ENCODE measurements at regions not wholly inside any gene's neighbourhood (a gene's known extent, or its start where the extent isn't known, plus 50 kb on each side); places are given as distances from the start of the nearest gene placed in this dataset.

DNA sequence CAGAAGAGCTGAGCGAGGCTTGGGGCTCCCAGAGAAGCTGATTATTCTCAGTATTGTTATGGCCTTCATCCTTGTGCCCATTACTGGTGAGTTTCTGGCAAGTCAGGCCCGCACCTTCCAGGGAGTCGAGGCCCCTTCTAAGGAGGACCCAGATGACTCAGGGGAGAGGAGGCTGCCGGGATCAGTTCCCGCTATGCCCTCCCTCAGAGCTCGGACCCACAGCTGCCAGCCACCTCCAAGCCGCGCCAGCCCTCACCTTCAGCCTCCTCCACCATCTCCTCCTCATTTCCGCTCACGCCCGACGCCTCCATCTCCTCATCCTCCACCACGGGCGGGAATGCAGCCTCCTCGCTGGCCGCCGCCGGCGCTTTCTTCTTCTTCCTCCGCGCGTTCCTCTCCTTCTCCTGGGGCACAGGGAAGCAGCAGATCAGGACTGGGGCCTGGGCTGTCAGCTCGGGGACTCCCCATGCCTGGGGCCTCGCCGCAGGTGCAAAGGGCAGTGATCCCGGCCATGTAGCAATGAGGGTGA, 83.2 kb downstream of the RFLNA start:
- no peak overlapping the region; the same call in 1 of the 2 replicates for H3K27ac Mint-ChIP-seq
- peaks cover 21% of the 10 kb centered on the region for H3K36me3 Mint-ChIP-seq
- ChIA-PET POLR2A (no interaction called here), CTCF (interaction anchor here (2.4 kb wide), 1 partner anchor 21 kb away, joined by 5 read pairs; no protein-coding TSS in a partner anchor)
- ATAC-seq (no peak), DNase-seq (ENCODE audit: low spot score) (no peak)
- TF ChIP-seq OVOL2 (CRISPR knock-in tag; IDR thresholded peaks at IDR 0.05; ENCODE audit: borderline replicate concordance) (no peak), ZNF423 (CRISPR knock-in tag; IDR thresholded peaks at IDR 0.05) (no peak), RORB (CRISPR knock-in tag; IDR thresholded peaks at IDR 0.05) (no peak), CREB1 (CRISPR knock-in tag; IDR thresholded peaks at IDR 0.05) (no peak)
- no peak overlapping the region for H3K4me3 Mint-ChIP-seq
- H3K9me3 Mint-ChIP-seq: no peaks in the 10 kb centered on the region
- no peaks in the 10 kb centered on the region; the same call in 1 of the 2 replicates for H3K4me1 Mint-ChIP-seq
- no peaks in the 10 kb centered on the region for H3K27me3 Mint-ChIP-seq (ENCODE audit: low read depth)

- Mint-ChIP-seq H3K9me3 (no peaks in the 10 kb centered on the region), H3K4me1 (no peaks in the 10 kb centered on the region; the same call in 1 of the 2 replicates), H3K27me3 (ENCODE audit: low read depth) (no peaks in the 10 kb centered on the region), H3K4me3 (no peak overlapping the region), H3K27ac (peak overlapping the region; percentile 68; the same call in 1 of the 2 replicates), H3K36me3 (peaks cover 20% of the 10 kb centered on the region)
- ChIA-PET CTCF (interaction anchor here (0.6 to 1.1 kb wide), 4 partner anchors 12 to 393 kb away, joined by 3 to 5 read pairs (median 3); no protein-coding TSS in a partner anchor), POLR2A (no interaction called here)
- TF ChIP-seq, protein P1, sequence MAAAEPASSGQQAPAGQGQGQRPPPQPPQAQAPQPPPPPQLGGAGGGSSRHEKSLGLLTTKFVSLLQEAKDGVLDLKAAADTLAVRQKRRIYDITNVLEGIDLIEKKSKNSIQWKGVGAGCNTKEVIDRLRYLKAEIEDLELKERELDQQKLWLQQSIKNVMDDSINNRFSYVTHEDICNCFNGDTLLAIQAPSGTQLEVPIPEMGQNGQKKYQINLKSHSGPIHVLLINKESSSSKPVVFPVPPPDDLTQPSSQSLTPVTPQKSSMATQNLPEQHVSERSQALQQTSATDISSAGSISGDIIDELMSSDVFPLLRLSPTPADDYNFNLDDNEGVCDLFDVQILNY (CRISPR knock-in tag; IDR thresholded peaks at IDR 0.05): no peak
- TF ChIP-seq, protein P2, sequence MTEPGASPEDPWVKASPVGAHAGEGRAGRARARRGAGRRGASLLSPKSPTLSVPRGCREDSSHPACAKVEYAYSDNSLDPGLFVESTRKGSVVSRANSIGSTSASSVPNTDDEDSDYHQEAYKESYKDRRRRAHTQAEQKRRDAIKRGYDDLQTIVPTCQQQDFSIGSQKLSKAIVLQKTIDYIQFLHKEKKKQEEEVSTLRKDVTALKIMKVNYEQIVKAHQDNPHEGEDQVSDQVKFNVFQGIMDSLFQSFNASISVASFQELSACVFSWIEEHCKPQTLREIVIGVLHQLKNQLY (CRISPR knock-in tag; IDR thresholded peaks at IDR 0.05): no peak
- TF ChIP-seq JAZF1 (CRISPR knock-in tag; IDR thresholded peaks at IDR 0.05) (no peak), CBFB (CRISPR knock-in tag; IDR thresholded peaks at IDR 0.05; ENCODE audit: low read depth) (no peak), ESRRA (CRISPR knock-in tag; IDR thresholded peaks at IDR 0.05; ENCODE audit: borderline replicate concordance) (no peak), ELF4 (CRISPR knock-in tag; IDR thresholded peaks at IDR 0.05; ENCODE audit: low read depth) (no peak), FOXK1 (CRISPR knock-in tag; IDR thresholded peaks at IDR 0.05) (no peak), NR2C2 (CRISPR knock-in tag; IDR thresholded peaks at IDR 0.05) (no peak), ZNF219 (CRISPR knock-in tag; IDR thresholded peaks at IDR 0.05; ENCODE audit: borderline replicate concordance) (no peak), PREB (CRISPR knock-in tag; IDR thresholded peaks at IDR 0.05; ENCODE audit: borderline replicate concordance) (no peak), MAX (CRISPR knock-in tag; IDR thresholded peaks at IDR 0.05) (no peak), USF1 (CRISPR knock-in tag; IDR thresholded peaks at IDR 0.05) (no peak), ERG (CRISPR knock-in tag; IDR thresholded peaks at IDR 0.05) (no peak), TEAD1 (CRISPR knock-in tag; IDR thresholded peaks at IDR 0.05) (no peak), ZNF232 (CRISPR knock-in tag; IDR thresholded peaks at IDR 0.05) (no peak), ZNF416 (CRISPR knock-in tag; IDR thresholded peaks at IDR 0.05) (no peak), ZNF138 (CRISPR knock-in tag; conservative IDR thresholded peaks at IDR 0.05) (no peak), ZNF121 (CRISPR knock-in tag; IDR thresholded peaks at IDR 0.05) (no peak)
- TF ChIP-seq, protein P3, sequence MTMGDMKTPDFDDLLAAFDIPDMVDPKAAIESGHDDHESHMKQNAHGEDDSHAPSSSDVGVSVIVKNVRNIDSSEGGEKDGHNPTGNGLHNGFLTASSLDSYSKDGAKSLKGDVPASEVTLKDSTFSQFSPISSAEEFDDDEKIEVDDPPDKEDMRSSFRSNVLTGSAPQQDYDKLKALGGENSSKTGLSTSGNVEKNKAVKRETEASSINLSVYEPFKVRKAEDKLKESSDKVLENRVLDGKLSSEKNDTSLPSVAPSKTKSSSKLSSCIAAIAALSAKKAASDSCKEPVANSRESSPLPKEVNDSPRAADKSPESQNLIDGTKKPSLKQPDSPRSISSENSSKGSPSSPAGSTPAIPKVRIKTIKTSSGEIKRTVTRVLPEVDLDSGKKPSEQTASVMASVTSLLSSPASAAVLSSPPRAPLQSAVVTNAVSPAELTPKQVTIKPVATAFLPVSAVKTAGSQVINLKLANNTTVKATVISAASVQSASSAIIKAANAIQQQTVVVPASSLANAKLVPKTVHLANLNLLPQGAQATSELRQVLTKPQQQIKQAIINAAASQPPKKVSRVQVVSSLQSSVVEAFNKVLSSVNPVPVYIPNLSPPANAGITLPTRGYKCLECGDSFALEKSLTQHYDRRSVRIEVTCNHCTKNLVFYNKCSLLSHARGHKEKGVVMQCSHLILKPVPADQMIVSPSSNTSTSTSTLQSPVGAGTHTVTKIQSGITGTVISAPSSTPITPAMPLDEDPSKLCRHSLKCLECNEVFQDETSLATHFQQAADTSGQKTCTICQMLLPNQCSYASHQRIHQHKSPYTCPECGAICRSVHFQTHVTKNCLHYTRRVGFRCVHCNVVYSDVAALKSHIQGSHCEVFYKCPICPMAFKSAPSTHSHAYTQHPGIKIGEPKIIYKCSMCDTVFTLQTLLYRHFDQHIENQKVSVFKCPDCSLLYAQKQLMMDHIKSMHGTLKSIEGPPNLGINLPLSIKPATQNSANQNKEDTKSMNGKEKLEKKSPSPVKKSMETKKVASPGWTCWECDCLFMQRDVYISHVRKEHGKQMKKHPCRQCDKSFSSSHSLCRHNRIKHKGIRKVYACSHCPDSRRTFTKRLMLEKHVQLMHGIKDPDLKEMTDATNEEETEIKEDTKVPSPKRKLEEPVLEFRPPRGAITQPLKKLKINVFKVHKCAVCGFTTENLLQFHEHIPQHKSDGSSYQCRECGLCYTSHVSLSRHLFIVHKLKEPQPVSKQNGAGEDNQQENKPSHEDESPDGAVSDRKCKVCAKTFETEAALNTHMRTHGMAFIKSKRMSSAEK (CRISPR knock-in tag; IDR thresholded peaks at IDR 0.05; ENCODE audit: borderline replicate concordance): no peak
- ATAC-seq: no peak
- DNase-seq (ENCODE audit: low spot score): no peak
These were observed 81.5 kb downstream of the RFLNA start for GRCh38 chr12:124376435-124376834.

Measured in WTC11 (cell line).